Neural progenitor cell (in vitro differentiated cells): ENCODE measurements at regions not wholly inside any gene's neighbourhood (a gene's known extent, or its start where the extent isn't known, plus 50 kb on each side); places are given as distances from the start of the nearest gene placed in this dataset.
"Not testable (repeated sequence)": the region's sequence is repeated elsewhere in the genome, so short reads cannot be mapped to it uniquely, and the experiment has no call there.

Source experiments
- EZH2phosphoT487 ChIP-seq: fragments of 200-600 bp; sonication (generic); IDR thresholded peaks from 2 replicates; pipeline ENCODE4 v1.6.1; 2017; ENCODE audit warnings: antibody characterized with exemption
- TF ChIP-seq, protein P1 (sequence below): fragments of 200-600 bp; sonication (generic); IDR thresholded peaks from 2 replicates; pipeline ENCODE4 v1.5.1; 2017; ENCODE audit warnings: antibody characterized with exemption, mild to moderate bottlenecking

DNA sequence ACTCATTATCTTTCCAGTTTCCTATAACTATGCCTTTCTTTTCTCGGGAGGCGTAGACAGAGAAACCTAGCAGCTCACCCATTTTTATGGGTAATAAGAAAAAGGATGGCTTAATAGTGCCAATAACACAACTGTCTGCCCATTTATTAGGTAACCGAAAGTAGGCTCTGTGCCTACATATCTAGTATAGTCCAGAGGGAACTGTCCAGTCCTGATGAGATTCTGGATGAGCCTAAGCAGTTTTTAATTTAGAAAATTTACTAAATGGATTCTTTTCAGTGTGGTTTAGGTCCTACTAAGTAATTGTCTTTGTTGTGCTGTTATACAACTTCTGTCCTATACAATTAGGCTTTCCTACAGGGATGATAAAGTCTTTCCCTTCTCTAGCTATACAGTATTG, 157.6 kb downstream of the UNC93B1 start:
- TF ChIP-seq, protein P1, sequence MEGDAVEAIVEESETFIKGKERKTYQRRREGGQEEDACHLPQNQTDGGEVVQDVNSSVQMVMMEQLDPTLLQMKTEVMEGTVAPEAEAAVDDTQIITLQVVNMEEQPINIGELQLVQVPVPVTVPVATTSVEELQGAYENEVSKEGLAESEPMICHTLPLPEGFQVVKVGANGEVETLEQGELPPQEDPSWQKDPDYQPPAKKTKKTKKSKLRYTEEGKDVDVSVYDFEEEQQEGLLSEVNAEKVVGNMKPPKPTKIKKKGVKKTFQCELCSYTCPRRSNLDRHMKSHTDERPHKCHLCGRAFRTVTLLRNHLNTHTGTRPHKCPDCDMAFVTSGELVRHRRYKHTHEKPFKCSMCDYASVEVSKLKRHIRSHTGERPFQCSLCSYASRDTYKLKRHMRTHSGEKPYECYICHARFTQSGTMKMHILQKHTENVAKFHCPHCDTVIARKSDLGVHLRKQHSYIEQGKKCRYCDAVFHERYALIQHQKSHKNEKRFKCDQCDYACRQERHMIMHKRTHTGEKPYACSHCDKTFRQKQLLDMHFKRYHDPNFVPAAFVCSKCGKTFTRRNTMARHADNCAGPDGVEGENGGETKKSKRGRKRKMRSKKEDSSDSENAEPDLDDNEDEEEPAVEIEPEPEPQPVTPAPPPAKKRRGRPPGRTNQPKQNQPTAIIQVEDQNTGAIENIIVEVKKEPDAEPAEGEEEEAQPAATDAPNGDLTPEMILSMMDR = not testable (repeated sequence)
- TF ChIP-seq EZH2phosphoT487 = not testable (repeated sequence)
